GM21786 (cell line): ENCODE measurements at regions not wholly inside any gene's neighbourhood (a gene's known extent, or its start where the extent isn't known, plus 50 kb on each side); places are given as distances from the start of the nearest gene placed in this dataset.
"Not testable (repeated sequence)": the region's sequence is repeated elsewhere in the genome, so short reads cannot be mapped to it uniquely, and the experiment has no call there.

ENCODE experiments used
- ATAC-seq: cut with Tn5 transposase; IDR thresholded peaks from one replicate; pipeline ENCODE4 v1.9.1; 2021; ENCODE audit not compliant: unreplicated experiment

- ATAC-seq = no peak
Measured at GRCh38 chr2:83221258-83221657, 1237.8 kb downstream of the SUCLG1 start.

- ATAC-seq = no peak
Measured at GRCh38 chr2:83217854-83218253, 1241.2 kb downstream of the SUCLG1 start.

DNA sequence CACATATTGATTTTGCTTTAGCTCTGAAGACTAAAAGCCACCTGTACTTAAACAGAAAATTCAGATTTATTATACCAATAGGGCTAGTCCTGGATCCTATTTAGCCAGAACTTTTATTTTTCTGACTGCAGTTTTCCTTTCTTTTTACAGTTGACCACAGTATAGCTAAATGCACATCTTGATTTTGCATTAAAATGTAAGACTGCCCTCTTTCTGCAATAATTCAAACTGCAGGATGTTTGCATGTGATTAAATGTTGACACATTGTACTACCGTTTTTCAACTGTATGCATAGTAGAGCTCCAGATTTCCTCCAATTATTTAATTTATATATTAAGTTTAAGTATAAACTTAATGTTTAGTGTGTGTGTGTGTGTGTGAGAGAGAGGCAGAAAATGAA, 1262.9 kb downstream of the SUCLG1 start:
- no peak for ATAC-seq

DNA sequence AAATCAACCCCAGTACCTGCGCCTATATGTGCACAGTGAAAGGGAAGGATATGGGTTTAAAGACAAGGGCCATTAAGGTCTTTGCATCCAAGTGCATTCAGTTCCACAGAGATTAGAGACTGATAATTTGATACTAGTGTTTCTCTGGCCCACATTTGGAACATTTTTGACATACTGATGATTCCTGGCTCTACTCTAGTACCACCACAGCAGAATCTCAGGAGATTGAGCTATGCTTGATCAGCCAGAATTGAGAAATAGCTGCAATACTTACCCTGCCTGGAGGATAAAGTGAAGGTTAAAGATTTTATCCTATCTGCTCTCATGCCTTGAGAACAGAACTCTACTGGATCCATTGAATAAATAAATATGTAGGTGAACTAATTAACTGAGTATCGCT, 1267.8 kb downstream of the SUCLG1 start:
- ATAC-seq = no peak

- ATAC-seq = no peak
Measured at GRCh38 chr2:83186105-83186760, 1272.8 kb downstream of the SUCLG1 start.

DNA sequence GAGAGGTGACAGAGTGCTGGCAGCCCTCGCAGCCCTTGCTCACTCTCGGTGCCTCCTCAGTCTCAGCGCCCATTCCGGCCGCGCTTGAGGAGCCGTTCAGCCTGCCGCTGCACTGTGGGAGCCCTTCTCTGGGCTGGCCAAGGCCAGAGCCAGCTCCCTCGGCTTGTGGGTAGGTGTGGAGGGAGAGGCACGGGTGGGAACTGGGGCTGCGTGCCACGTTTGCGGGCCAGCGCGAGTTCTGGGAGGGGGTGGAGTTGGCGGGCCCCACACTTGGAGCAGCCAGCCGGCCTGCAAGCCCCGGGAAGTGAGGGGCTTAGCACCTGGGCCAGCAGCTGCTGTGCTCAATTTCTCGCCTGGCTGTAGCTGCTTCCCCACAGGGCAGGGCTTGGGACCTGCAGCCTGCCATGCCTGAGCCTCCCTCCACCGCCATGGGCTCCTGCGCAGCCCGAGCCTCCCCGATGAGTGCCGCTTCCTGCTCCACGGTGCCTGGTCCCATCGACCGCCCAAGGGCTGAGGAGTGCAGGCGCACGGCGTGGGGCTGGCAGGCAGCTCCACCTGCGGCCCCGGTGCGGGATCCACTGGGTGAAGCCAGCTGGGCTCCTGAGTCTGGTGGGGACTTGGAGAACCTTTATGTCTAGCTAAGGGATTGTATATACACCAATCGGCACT, 1278.1 kb downstream of the SUCLG1 start:
- ATAC-seq = not testable (repeated sequence)

DNA sequence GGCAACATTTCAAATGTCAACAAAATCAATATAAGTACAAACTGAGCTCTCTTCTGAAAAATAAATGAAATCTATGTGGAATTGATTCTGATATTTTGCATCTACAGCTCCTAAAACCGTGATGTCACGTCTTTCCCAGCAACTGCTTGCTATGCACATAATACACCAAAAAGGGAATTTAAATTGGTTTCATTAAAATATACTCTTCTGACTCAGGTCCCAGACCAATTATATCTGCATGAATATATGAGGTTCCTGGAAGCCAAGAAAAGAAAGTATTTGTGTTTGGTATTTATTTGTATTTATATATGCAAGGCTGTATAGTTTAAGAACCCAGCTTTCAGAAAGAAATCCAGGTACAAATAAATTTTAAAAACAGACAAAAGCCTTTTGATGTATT, 1282.5 kb downstream of the SUCLG1 start:
- no peak for ATAC-seq

DNA sequence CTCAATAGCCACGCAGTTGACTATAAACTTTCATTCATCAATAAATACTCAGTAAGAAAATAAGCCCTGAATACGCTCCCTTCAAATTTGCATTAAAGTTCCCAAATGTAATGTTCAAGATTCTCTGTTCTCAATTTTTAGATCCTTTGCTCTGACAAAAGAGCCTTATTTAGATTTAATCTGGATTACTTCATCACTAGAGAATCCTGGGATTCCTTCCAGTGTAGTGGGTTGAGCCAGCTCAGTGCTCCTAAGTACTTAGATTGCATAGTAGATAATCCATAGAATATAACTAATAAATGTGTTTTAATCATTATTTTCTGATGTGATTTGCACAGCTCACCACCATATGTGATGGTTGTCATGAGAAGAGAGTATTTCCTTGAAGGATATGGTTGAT, 1286.2 kb downstream of the SUCLG1 start:
- ATAC-seq = no peak

DNA sequence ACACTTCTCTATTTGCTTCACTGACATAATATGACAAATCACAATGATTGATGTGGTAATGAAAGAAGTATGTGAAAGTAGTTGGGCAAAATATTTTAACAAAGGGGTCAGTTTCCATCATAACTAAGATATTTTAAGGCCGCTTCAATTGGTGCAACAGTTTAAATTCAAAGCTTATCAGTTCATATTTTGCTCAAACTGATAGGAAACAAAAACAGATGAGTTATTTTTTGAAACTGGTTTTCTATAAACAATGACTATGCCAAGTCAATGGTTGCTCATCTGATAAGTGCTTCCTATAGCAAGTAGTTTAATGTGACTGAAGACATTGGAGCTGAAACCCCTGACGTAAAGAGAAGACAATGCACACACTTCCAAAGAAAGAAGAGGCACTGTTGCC, 1290.7 kb downstream of the SUCLG1 start:
- ATAC-seq = no peak

DNA sequence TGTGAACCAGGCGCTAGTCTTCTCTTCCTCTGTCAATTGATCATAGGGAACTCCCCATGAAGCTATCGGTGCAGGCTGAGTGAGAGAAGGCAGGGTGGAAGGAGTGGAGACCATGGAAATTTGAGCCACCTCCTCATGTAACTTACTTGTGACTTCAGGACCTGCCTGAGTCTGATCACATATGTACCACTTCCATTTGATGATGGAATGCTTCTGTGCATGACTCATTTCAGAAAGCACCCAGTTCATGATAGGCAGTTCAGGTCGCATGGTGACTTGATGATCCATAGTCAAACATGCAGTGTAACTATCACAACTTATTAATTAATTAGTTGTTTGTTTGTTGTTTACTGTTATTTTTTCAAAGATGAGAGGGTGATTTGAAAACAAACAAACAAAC, 1296.7 kb downstream of the SUCLG1 start:
- no peak for ATAC-seq

GRCh38 chr2:83160571-83160970, 1298.5 kb downstream of the SUCLG1 start:
- ATAC-seq = no peak

DNA sequence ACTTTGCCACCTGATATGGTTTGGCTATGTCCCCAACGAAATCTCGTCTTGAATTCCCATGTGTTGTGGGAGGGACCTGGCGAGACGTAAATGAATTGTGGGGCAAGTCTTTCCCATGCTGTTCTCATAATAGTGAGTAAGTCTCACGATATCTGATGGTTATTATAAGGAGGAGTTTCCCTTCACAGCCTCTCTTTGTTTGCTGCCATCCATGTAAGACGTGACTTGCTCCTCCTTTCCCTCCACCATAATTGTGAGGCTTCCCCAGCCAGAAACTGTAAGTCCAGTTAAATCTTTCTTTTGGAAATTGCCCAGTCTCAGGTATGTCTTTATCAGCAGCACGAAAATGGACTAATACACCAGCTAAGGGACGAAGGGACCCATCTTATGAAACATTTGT, 1303.3 kb downstream of the SUCLG1 start:
- no peak for ATAC-seq

DNA sequence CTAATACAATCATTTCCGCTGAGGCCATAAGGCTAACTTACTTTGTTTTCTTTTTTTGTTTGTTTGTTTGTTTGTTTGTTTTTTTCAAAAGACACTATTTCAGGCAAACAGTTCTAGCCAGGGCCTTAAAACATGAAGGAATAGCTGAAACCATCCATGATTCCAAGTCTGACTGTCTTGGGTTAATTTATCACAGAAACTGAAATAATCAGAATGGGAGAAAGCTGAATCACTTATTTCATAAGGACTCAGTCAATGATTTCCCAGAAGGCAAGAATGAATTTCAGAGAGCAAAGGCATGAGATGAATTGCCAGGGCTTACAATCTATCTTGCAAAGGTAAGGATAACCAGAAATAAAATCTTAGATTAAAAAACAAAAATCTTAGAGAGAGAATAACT, 1315.1 kb downstream of the SUCLG1 start:
- no peak for ATAC-seq

DNA sequence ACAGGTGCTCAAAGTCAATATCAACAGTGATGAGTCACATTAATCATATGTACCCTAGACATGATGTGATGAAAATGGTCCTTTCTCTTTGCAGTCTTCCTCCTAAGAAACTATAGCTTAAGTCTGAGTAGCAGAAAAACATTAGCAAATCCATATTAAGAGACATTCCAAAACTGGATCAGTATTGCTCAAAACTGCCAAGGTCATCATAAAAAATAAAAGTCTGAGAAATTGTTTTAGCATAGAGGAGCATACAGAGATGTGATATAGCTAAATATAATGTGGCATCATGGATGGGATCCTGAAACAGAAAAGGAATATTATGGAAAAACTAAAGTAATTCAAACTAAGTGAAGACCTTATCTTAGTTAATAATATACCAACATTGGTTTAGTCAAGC, 1316.1 kb downstream of the SUCLG1 start:
- ATAC-seq = no peak

DNA sequence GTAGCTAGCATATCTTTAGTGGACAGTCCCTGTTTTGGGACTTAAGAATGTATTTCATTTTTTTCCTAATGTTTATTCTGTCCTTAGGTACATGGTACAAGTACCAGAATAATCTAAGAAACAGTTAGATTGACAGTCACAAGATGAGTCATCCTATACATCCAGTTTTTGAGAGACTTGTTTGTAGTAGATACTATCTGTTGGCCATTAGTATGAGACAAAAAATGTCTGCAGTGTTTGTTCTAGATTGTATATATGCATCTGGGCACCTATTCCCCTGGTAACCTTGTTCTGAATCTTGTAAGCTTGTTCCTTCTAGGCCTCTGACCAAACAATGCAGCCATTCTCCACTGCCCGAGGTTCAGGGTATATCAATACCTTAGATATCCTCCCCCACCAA, 1343.5 kb downstream of the SUCLG1 start:
- ATAC-seq = no peak

GRCh38 chr2:83115155-83115554, 1343.9 kb downstream of the SUCLG1 start:
- ATAC-seq = no peak

DNA sequence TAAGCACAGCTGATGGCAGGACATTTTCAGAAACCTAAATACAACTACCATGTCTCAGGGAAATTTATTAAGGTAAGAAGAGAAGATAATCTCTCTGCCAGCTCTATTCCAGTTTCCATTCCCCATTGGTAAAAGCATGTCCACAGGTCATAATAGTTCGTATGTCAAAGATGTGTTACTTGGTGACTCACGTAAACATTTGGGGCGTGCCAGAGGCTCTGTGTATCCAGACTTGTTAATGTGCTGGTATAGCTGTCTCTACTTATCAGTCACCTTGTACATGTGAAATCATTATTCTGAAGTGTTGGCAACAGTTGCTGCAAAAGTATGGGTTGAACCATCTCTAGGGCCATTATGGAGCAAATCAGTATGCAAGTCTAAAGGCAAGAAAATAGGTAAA, 1345.1 kb downstream of the SUCLG1 start:
- no peak for ATAC-seq

- ATAC-seq = no peak
Measured at GRCh38 chr2:83112858-83113257, 1346.2 kb downstream of the SUCLG1 start.

DNA sequence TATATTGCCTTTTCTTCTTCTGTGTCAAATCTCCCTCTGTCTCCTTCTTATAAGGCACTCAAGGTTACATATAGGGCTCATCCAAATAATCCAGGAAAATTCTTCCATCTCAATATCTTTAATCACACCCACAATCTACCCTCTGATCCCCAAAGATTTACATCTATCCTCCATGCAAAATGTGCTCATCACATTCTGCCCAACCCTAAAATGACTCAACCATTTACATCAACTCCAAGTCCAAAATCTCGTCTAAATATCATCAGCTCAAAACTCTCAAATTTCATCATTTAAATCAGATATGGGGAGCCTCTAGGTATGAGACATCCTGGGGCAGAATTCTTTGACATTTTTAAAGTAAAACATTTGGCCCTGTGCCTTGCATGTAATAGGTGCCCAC, 1349.8 kb downstream of the SUCLG1 start:
- no peak for ATAC-seq

- no peak for ATAC-seq
Measured at GRCh38 chr2:83106853-83107252, 1352.2 kb downstream of the SUCLG1 start.

DNA sequence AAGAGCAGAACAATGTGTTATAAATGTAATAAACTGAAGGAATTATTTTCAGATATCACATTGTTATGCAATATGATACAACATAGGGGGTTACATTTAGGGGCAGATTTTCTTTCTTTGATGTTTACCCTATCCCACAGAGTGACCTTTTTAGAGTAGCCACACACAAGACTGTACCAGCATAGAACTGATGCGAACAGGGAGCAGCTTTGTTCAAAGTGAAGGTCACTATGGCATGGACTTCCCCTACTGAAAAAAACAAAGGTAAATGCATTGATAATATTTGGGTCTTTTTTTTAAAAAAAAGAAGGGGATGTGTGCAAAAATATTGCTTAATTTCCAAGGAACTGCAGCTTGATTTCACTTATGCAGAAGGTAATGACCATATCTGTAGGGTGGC, 1354.9 kb downstream of the SUCLG1 start:
- ATAC-seq = no peak

DNA sequence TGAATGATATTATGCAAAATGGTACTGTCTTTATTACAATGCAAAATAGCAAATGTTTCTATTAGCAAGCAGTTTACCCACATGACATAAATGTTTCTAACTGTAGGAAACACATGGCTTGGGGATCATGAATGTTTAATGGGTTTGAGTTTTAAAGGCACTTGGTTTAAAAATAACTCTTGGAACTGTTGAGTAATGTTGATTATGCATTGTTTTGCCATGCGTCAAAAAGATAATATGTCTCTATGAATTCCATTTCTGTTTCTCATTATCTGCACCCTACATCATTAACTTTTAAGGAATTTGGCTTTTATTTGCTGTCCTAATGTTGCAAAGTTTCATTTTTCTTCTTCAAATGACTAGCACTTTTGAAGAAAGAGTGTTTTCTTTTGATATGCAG, 1355.5 kb downstream of the SUCLG1 start:
- no peak for ATAC-seq

GRCh38 chr2:83089051-83089450, 1370.0 kb downstream of the SUCLG1 start:
- ATAC-seq = not testable (repeated sequence)
